ENCODE measurements at regions not wholly inside any gene's neighbourhood (a gene's known extent, or its start where the extent isn't known, plus 50 kb on each side); places are given as distances from the start of the nearest gene placed in this dataset.
"Not testable (repeated sequence)": the region's sequence is repeated elsewhere in the genome, so short reads cannot be mapped to it uniquely, and the experiment has no call there.

GRCh38 chr10:26939290-26939961 lies 78.7 kb upstream of the ABI1 start:
- Histone ChIP-seq H3F3A (ENCODE audit: control insufficient read depth, insufficient read depth) (no peaks in the 10 kb centered on the region), H3K79me2 (ENCODE audit: control insufficient read depth, low read length) (no peaks in the 10 kb centered on the region), H3K9me3 (ENCODE audit: control insufficient read depth, insufficient read depth, low read length) (no peaks in the 10 kb centered on the region), H3K27ac (ENCODE audit: low read depth, low read length) (no peak overlapping the region), H4K20me1 (ENCODE audit: control insufficient read depth, insufficient read depth, low read depth, low read length) (no peaks in the 10 kb centered on the region), H3K4me3 (ENCODE audit: low read length) (no peak overlapping the region), H3K36me3 (ENCODE audit: control insufficient read depth, low read length) (no peaks in the 10 kb centered on the region), H3K4me1 (ENCODE audit: control insufficient read depth, low read length) (no peaks in the 10 kb centered on the region), H3K27me3 (ENCODE audit: control insufficient read depth, low read length) (no peaks in the 10 kb centered on the region), H3K9me2 (replicated peaks; ENCODE audit: control insufficient read depth, low read length) (no peaks in the 10 kb centered on the region), H3K4me2 (ENCODE audit: low read length) (no peak overlapping the region)
- TF ChIP-seq EZH2phosphoT487 (IDR thresholded peaks at IDR 0.05; ENCODE audit: borderline replicate concordance, low read length) (no peak), CTCF (IDR thresholded peaks at IDR 0.05; ENCODE audit: low read depth, low read length, poor library complexity, severe bottlenecking) (no peak)

- H3K27ac ChIP-seq (ENCODE audit: low read depth, low read length) = no peak overlapping the region
- H3K4me2 ChIP-seq (ENCODE audit: low read length) = no peak overlapping the region
- no peaks in the 10 kb centered on the region for H3K9me3 ChIP-seq (ENCODE audit: control insufficient read depth, insufficient read depth, low read length)
- TF ChIP-seq CTCF (IDR thresholded peaks at IDR 0.05; ENCODE audit: low read depth, low read length, poor library complexity, severe bottlenecking) (no peak), EZH2phosphoT487 (IDR thresholded peaks at IDR 0.05; ENCODE audit: borderline replicate concordance, low read length) (no peak)
- no peaks in the 10 kb centered on the region for H3K9me2 ChIP-seq (replicated peaks; ENCODE audit: control insufficient read depth, low read length)
- no peak overlapping the region for H3K4me3 ChIP-seq (ENCODE audit: low read length)
- no peaks in the 10 kb centered on the region for H4K20me1 ChIP-seq (ENCODE audit: control insufficient read depth, insufficient read depth, low read depth, low read length)
- no peaks in the 10 kb centered on the region for H3F3A ChIP-seq (ENCODE audit: control insufficient read depth, insufficient read depth)
- no peaks in the 10 kb centered on the region for H3K79me2 ChIP-seq (ENCODE audit: control insufficient read depth, low read length)
- H3K36me3 ChIP-seq (ENCODE audit: control insufficient read depth, low read length) = no peaks in the 10 kb centered on the region
- H3K4me1 ChIP-seq (ENCODE audit: control insufficient read depth, low read length) = no peaks in the 10 kb centered on the region
- H3K27me3 ChIP-seq (ENCODE audit: control insufficient read depth, low read length) = no peaks in the 10 kb centered on the region
Observed at GRCh38 chr10:26938578-26938977, 77.8 kb upstream of the ABI1 start.

- Histone ChIP-seq H3K36me3 (ENCODE audit: control insufficient read depth, low read length) (no peaks in the 10 kb centered on the region), H3F3A (ENCODE audit: control insufficient read depth, insufficient read depth) (no peaks in the 10 kb centered on the region), H3K4me2 (ENCODE audit: low read length) (no peak overlapping the region), H3K27me3 (ENCODE audit: control insufficient read depth, low read length) (no peaks in the 10 kb centered on the region), H3K9me2 (replicated peaks; ENCODE audit: control insufficient read depth, low read length) (no peaks in the 10 kb centered on the region), H3K4me1 (ENCODE audit: control insufficient read depth, low read length) (no peaks in the 10 kb centered on the region), H3K27ac (ENCODE audit: low read depth, low read length) (no peak overlapping the region), H3K9me3 (ENCODE audit: control insufficient read depth, insufficient read depth, low read length) (no peaks in the 10 kb centered on the region), H3K4me3 (ENCODE audit: low read length) (no peak overlapping the region), H3K79me2 (ENCODE audit: control insufficient read depth, low read length) (no peaks in the 10 kb centered on the region), H4K20me1 (ENCODE audit: control insufficient read depth, insufficient read depth, low read depth, low read length) (no peaks in the 10 kb centered on the region)
- TF ChIP-seq CTCF (IDR thresholded peaks at IDR 0.05; ENCODE audit: low read depth, low read length, poor library complexity, severe bottlenecking) (no peak), EZH2phosphoT487 (IDR thresholded peaks at IDR 0.05; ENCODE audit: borderline replicate concordance, low read length) (no peak)
Observed at GRCh38 chr10:26937371-26937770, 76.6 kb upstream of the ABI1 start.

- H3K4me3 ChIP-seq (ENCODE audit: low read length); H3K36me3 ChIP-seq (ENCODE audit: control insufficient read depth, low read length); H4K20me1 ChIP-seq (ENCODE audit: control insufficient read depth, insufficient read depth, low read depth, low read length): not testable (repeated sequence)
Observed at GRCh38 chr10:26934190-26934589, 73.4 kb upstream of the ABI1 start.

More at GRCh38 chr10:26934190-26934589, 73.4 kb upstream of the ABI1 start:
- not testable (repeated sequence) for H3K4me1 ChIP-seq (ENCODE audit: control insufficient read depth, low read length); H3F3A ChIP-seq (ENCODE audit: control insufficient read depth, insufficient read depth); H3K27me3 ChIP-seq (ENCODE audit: control insufficient read depth, low read length); H3K9me3 ChIP-seq (ENCODE audit: control insufficient read depth, insufficient read depth, low read length); H3K9me2 ChIP-seq (replicated peaks; ENCODE audit: control insufficient read depth, low read length); H3K4me2 ChIP-seq (ENCODE audit: low read length); H3K27ac ChIP-seq (ENCODE audit: low read depth, low read length); H3K79me2 ChIP-seq (ENCODE audit: control insufficient read depth, low read length)
